ENCODE measurements at regions not wholly inside any gene's neighbourhood (a gene's known extent, or its start where the extent isn't known, plus 50 kb on each side); places are given as distances from the start of the nearest gene placed in this dataset.

DNA sequence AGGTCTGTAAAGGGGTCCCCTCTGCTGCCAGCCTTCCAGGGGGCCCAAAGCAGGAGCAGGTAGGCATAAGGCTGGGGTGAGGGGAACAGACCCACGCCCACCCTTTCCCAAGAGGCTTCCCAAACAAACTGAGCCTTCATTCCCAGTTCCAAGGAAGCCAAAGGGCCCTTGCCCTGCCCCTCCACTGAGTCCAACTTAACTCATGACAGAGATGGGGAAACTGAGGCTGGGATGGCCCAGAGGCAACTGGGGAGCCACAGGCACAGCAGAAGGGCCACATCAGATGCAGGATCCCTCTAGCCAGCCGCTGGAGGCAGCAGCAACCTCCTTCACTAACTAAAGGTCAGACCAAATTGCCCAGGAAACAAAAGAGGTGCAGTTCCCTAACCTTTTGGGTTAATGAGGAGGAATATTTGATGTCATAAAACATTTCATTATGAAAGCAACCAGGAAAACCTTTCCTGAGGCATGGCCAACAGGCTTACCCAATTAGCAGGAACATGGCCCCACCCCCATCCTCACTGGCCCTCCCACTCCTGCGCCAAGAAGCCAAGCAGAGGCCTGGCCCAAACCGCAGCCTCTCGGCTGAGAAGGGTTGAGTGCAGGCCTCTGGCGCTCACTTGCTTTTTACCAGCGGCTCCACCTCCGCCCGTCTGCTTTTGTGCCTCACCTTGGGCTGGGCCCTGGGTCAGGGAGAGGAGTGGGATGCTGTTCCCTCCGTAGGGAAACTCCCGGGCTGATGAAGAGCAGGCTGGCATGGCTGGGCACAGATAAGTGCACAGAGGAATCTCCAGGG is 293.5 kb upstream of the RTL1 start:
- DNase-seq, result no peak

DNA sequence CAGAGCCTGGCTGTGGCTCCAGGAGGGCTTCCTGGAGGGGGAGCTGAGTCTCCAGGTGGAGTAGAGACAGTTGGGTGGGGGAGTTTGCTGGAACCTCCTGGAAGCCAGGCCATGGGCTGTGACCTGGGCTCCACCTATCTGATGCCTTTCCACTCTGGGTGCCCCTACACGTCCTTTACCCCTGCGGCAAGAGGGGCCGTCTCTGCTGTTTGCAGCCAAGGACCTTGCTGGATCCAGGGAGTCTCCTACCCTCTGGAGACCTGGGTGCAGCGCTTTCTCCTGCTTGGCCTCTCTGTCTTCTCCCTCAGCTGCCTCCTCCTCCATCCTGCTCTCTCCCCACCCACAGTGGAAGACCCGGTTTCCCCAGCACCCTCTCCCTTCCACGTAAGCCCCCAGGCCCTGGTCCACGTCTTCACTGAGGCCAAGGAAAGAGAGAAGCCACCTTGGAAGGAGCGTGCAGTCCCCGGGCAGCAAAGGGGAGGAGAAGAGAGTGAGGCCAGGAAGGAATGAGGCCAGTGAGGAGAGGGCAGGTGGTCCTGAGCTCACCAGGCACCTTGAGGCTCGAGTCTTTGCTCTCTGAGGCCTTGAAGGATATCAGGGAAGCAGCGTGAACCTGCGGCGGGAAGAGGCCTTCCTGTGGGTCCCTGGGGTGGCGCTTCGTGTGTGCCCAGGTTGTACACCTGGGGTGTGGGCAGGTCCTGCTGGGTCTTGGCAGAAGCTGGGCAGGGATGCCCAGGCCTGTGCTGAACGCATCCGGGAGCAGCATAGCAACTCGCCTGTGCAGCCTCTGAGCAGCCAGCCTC is 294.3 kb upstream of the RTL1 start:
- no peak for DNase-seq

DNA sequence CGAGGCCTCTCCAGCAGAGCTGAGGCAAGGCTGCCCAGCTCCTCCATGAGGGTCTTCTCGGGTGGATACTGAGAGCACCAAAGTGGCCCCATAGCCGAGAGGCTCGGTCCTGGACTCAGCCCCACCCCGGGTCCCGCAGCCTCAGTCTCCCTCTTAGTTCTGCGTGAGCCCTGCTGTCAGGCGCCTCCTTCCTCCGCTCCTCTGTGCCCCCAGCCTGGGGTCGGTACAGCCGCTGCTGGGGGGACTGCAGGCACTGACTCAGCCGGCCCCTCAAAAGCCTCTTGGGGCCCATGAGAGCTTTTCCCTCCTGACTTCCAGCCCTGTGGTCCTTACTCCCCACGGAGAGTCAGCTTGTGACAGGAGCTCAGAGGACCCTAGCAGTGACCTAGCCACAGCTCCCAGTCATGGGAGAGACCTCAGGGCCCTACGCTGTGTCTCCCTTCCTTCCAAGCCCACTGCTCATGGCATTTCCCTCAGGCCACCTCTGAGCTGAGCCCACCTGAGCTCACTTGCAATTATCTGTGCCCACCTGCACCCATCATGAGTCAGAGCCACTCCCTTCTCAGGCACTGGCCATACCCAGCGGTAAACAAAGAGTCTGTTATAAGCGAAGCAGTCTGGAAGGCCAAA is 295.0 kb upstream of the RTL1 start:
- DNase-seq, result no peak

DNA sequence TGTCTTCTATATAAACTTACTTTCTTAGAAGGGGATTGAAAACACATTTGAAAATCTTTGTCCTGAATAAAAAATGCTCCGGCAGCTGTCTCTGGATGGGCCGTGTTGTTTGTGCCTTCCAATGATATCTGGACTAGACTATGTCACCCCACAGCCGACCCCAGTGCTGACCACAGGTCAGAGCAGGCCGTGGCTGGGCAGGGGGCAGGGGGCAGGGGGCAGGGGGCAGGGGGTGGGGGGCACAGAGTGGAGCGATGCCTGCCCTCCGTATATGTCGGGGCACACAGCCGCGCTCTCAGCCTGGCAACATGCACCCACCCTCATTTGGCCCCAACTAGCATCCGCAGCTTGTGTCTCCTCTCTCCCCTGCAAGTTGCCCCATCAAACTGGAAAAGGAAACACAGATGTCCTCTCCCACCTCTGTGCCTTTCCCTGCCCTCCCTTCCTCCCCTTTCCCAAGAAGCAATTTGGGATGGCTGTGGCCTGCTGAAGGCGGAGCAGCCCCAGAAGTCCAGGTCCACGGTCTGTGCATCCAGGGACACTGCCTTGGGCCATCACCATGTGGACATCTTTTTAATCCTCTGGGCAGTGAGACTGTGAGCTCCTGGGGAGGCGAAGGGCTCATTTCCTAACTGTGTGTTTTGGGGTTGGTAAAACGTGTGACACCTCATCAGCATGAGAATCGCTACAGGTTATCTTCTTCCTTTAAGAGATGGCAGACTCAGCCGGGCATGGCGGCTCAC is 295.7 kb upstream of the RTL1 start:
- DNase-seq, result no peak

DNA sequence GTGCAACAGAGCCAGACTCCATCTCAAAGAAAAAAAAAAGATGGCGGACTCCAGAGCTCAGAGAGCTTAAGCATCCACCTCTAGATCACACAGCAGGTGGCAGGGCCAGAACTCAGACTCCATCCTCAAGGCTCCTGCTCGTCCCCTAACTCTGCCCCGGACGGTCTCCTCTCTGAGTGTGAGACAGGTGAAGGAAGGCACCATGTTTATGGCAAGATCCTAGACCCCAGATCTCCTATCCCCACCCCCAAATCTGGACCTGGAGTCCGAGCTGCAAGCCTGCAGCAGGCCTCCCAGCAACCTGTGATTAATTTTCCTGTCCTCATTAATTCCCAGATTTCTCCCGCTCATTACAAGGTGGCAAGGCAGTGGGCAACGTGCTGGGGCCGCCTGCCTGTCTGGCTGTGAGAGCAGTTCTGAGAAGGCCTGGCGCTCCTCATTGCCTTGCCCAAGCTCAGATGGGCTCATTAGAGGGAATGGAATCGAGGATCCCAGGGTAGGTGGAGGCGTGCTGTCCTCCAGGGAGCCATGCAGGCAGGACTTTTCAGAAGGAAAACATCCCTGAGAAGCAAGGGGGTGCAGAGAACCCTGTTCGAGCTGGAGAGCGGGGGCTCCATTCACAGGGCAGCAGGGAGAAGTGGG is 296.6 kb upstream of the RTL1 start:
- DNase-seq, result no peak

DNA sequence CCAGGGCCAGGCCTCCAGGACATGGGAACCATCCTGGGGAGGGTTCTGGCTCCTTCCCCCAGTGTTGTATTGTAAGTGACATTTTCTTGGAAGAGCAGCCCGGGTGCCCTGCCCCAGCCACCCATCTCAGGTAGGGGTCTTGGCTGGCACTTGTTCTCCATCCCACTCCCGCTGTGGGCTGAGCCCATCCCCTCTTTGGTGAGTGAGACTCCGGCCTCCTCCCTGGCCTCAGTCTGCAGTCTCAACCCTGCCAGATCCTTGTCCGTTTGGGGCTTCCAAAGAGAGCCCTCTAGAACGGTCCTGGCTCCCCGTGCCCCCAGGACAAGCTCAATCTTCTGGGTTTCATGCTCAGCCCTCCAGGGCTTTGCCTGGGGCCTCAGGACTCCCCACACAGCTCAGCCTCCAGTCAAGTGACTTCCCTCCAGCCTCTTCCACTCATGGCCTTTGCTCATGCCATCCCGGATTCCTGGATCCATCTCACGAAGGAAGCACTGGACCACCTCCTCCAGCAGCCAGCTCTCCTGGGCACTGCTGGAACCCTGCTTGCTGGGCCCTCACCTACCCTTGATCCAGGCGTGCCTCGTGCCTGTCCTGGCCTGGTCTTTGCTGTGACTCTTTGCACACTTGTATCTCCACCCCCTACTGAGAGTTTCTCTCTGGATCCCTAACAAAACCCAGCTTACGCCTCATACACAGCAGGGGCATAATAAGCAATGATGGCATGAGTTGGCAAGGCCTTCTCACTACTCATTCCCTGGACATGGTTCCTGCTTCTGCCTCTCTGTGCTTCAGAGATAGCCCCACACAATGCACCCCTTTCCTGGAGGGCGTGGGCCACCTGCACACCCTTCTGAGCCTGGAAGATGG is 297.4 kb upstream of the RTL1 start:
- DNase-seq, result no peak

DNA sequence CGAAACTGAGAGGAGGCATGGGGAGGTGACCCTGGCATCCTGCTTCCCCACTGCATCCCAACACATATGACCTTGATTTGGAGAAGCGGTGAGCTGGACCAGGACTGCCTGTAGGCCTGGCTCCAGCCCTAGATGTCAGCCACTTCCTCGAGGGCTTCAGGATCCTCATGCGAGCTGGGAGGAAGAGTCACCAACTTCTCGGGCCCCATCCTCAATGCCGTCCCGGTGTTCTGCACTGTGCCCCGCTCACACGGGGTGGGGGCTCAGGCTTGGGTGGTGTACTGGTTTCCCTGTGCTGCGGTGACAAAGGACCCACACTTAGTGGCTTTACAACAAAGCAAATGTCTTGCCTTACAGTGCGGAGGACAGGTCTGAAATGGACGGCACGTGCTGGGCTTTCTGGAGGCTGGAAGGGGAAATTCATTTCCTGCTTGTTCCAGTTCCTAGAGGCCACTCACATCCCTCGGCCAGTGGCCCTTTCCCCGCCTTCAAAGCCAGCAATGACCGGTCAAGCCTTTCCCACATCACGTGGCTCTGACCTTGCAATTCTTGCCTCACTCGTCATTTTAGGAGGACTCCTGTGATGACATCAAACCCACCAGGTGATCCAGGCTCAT is 298.1 kb upstream of the RTL1 start:
- DNase-seq, result no peak

DNA sequence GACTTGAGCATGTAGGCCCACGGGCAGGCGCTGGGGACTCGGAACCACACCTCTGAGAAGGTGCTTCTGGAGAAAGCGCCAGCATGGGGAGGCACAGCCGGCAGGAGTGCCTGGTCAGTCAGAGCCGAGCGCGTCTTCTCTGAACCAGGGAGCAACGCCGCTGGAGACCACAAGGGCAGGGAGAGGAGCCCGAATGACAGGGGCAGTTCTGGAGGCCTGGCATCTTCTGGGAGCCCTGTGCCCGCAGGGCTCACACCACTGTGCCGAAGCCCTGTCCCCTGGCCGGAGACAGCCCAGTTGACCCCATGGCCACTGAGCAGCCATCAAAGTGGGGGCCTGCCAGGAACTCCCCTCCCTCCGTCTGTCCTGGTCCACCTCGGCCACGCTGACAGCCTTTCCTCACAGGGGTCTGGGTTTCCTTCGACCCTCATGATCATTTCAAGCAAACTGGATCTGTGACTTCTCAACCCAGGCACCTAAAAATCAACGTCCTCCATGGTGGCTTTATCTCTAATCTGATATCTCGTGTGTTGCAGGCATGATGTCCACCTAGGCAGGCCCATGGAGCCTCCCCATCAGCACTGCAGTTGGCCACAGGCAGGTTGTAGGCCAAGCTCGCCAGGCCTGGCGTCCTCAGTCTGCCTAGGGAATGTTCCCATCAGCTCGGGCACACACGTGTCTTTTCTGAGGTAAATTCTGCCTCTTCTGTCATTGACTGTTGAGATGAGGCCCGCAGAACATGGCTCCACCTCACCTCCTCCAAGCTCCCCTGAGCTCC is 299.3 kb upstream of the RTL1 start:
- no peak for DNase-seq

DNA sequence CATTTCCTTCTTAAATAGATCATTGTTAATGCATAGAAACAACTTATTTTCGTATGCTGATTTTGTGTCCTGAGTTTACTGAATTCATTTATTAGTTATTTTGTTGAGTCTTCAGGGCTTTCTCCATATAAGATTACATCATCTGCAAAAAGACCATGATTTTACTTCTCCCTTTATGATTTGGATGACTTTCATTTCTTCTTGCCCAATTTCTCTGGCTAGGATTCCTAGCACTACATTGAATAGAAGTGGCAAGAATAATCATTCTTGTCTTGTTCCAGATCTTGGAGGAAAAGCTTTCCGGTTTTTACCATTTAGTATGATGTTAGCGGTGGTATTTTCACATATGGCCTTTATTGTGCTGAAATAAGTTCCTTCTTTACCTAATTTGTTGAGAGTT is 303.0 kb upstream of the RTL1 start:
- no peak for DNase-seq

DNA sequence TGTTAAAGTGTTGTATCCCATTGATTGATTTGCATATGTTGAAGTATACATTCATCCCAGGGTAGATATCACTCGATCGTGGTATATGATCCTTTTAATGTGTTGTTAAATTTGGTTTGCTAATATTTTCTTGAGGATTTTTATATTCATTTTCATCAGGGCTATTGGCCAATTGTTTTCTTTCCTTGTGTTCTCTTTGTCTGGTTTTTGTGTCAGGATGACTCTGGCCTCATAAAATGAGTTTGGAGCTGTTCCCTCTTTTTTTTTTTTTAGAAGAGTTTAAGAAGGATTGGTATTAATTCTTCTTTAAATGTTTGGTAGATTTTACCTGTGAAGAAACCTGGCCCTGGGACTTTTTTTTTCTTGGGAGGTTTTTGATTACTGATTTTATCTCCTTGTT is 303.5 kb upstream of the RTL1 start:
- DNase-seq, result no peak

DNA sequence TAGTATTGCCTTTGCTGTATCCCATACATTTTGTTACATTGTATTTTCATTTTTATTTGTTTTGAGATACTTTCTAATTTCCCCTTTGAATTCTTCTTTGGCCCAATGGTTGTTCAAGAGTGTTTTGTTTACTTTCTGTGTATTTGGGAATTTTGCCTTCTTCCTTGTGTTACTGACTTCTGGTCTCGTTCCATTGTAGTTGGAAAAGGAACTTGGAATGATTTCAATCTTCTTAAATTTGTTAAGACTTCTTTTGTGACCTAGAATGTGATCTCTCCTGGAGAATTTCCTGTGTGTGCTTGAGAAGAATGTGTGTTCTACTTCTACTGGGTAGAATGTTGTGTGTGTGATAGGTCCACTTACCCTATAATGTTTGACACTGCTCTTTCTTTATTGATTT is 304.4 kb upstream of the RTL1 start:
- no peak for DNase-seq

DNA sequence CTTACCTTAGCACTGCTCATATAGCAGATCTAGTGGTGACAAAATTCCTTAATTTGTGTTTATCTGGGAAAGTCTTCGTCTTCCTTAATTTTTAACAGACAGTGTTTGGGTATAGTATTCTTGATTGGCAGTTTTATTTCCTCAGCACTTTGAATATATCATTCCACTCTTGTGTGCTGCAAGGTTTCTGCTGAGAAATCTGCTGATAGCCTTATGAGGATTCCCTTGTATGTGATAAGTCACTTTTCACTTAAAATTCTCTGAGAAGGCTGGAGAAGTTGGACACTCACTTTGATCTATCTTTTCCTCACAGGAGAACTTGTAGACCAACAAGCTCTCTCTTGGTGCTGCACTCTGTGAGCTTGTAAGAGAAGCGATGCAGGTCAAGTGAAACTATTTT is 306.1 kb upstream of the RTL1 start:
- DNase-seq, result no peak

DNA sequence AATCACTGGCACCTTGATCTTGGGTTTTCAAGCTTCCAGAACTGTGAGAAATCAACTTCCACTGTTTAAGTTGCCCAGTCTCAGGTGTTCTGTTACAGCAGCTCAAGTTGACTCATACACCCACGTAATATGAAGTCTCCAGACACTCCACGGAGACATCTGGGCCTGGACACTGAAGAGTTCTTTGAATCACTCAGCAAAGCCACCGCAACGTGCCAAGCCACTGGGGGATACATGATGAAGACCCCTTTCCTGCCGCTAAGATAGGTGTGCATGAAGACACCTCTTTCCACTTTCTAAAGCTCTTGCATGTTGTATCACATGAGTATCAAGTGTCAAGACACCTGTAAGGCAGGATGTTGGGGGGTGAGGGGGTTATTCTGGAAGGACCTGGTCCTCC is 311.7 kb upstream of the RTL1 start:
- DNase-seq, result no peak

DNA sequence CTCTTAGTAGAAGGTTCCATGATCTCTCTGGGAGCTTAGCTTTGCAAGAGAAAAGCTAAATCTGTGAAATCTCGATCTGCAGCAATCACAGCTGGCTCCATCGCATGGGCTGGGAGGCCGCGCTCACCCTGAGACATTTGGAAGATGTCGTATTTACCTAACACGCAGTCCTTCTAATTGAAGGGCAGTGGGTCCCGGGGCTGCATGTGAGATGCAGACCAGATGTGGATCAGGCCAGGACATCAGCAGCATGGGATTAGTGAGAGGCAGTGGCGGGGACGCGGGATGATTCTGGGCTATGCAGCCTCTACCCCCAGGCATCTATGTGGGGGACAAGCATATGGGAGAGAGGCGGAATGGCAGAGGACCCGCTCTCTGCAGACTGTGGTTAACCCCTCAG is 312.4 kb upstream of the RTL1 start:
- DNase-seq, result no peak

DNA sequence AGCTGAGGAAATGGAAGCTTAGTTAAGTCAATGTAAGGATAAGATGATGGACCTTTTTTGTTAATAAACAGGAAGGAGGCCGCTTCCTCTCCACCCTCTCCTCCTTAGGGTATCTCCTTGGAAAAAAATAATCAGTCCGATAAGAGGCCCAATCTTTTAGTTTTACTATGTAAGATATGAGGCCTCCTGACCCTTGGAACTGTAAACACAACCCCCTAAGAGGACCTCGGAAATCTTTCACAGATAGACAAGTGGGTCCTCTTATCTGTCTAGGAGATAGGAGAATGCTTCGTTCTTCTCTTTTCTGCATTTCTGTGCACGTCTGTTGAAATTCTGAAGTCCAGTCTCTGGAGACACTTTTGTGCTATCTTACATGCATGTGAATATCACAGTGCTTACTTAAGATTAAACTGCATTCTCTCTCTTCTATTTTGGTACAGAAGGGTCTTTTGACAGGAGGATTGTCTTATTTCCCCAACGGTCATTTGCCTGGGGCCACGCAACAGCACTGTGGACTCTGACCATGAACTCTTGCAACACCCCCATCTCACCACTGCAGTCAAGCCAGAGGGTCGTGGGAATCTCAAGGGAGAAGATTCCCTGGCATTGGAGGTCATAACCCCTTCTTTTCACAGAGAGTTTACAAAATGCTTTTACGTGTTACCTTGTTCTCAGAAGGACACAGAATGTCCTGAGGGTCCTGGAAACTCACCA is 313.0 kb upstream of the RTL1 start:
- DNase-seq, result no peak

DNA sequence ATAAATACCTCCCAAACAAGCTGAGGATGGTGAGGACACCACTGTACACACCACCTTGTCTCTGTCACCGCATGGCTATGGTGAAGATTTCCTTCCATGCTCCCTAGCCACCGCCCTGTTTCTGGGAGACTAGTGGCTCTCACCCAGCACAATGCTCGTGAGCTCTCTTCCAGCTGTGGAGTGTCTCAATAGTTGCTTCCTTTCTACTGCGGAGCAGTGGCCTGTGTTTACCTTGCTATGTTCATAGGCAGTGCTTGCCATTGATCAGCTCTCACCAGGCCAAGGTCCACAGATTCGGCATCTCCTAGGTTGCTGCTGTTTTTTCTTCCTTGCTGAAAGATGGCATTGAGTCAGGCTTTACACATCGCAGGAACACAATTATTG is 313.6 kb upstream of the RTL1 start:
- no peak for DNase-seq

DNA sequence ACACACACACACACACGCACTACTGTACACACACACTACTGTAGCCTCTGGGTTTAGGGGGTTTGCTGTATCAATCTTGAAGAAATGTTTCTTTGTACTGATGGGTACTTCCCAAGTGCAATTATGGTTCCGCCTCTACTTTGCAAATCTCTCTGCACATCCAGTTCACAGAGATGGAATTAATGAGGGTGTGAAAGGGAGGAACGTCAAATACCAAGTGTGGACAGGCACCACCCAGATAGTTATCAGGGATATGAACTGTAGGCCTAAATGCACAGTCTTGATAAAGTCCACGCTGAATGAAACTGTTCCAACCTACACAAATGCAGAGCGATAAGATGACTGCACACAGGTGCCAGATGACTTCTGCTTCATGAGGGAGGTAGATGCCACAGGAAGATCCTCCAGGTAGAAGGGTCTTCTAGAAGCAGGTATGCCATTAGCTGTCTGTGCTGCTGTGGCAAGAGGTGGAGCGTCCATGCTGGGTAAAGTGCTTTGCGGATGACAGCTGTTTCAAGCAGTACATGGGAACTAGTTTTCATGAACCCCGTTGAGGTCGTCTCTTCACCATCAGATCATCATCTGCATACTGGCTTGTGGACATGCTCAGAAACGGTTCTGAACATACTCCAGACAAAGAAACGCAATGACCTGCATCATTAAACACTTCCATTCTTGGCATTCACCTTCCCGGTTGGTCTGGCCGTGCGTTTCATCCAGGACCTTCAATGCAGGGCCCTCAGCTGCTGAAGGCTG is 314.3 kb upstream of the RTL1 start:
- no peak for DNase-seq

DNA sequence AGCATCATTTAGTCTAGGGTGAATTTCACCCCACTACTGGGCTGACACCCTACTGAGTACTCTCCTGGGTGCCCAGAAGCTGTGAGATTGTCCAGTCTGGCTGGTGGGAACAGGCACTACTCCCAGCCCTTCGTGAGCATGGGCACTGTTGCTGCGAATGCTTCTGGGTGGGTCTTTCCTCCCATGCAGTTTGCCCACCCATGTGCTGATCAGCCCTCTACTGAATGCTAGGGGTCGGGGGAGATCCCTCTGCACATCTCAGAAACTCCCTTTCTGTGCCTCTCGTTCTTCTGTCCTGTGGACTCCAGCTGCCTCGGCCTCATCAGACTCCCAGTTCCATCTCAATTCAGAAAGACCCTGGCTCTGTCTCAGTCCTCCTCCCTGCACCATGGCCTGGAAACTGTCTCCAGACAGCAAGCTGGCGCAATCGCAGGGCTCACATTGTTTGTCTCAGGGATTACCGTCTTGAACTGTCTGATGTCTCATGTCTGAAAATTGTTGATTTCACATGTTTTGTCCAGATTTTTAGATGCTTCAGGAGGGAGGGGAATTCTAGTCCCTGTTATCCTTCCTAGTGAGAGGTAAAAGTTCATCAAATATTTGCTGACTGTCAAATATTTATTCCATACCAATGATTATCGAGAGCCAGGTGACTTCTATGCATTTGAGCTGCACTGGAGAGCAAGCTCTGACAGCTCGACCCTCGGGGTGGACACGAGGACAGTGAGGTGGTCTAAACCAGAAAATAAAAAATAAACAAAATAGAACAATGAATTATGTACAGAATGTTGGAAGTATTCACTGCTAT is 316.6 kb upstream of the RTL1 start:
- DNase-seq, result no peak
